ENCODE measurements at regions not wholly inside any gene's neighbourhood (a gene's known extent, or its start where the extent isn't known, plus 50 kb on each side); places are given as distances from the start of the nearest gene placed in this dataset.

GRCh38 chr13:55497486-55497885 is 1643.2 kb upstream of the PRR20A start (continued):
- TF ChIP-seq MYBL2 (CRISPR knock-in tag; IDR thresholded peaks at IDR 0.05) = no peak

GRCh38 chr13:55500694-55501093 is 1640.0 kb upstream of the PRR20A start:
- H3K27me3 Mint-ChIP-seq (ENCODE audit: low read depth) = no peaks in the 10 kb centered on the region
- ChIA-PET CTCF (no interaction called here), POLR2A (no interaction called here)
- H3K36me3 Mint-ChIP-seq = peaks cover 8% of the 10 kb centered on the region
- no peak for DNase-seq (ENCODE audit: low spot score)
- no peak overlapping the region for H3K4me3 Mint-ChIP-seq
- TF ChIP-seq ZMAT4 (CRISPR knock-in tag; IDR thresholded peaks at IDR 0.05) = no peak
- no peak for TF ChIP-seq FOXP1 (CRISPR knock-in tag; IDR thresholded peaks at IDR 0.05; ENCODE audit: borderline replicate concordance)
- no peak for TF ChIP-seq SP1 (CRISPR knock-in tag; conservative IDR thresholded peaks at IDR 0.05)
- TF ChIP-seq ESRRA (CRISPR knock-in tag; IDR thresholded peaks at IDR 0.05; ENCODE audit: borderline replicate concordance) = no peak
- TF ChIP-seq PREB (CRISPR knock-in tag; IDR thresholded peaks at IDR 0.05; ENCODE audit: borderline replicate concordance) = no peak
- no peak for TF ChIP-seq SMAD4 (CRISPR knock-in tag; IDR thresholded peaks at IDR 0.05)
- TF ChIP-seq NFATC4 (CRISPR knock-in tag; IDR thresholded peaks at IDR 0.05) = no peak
- TF ChIP-seq AR (CRISPR knock-in tag; IDR thresholded peaks at IDR 0.05) = no peak
- TF ChIP-seq ZNF281 (CRISPR knock-in tag; IDR thresholded peaks at IDR 0.05) = no peak
- H3K9me3 Mint-ChIP-seq = peaks cover 21% of the 10 kb centered on the region
- 0 out of 2 replicates have a peak, but pooled peaks cover 5% of the 10 kb centered on the region for H3K4me1 Mint-ChIP-seq
- ATAC-seq = no peak
- no peak overlapping the region for H3K27ac Mint-ChIP-seq

- peaks cover 5% of the 10 kb centered on the region for H3K27me3 Mint-ChIP-seq (ENCODE audit: low read depth)
- peaks cover 21% of the 10 kb centered on the region for H3K9me3 Mint-ChIP-seq
- H3K4me3 Mint-ChIP-seq = no peak overlapping the region
- POLR2A ChIA-PET = no interaction called here
- no peaks in the 10 kb centered on the region for H3K4me1 Mint-ChIP-seq
- ATAC-seq (no peak), DNase-seq (ENCODE audit: low spot score) (no peak)
- H3K36me3 Mint-ChIP-seq = peaks cover 8% of the 10 kb centered on the region
- H3K27ac Mint-ChIP-seq = no peak overlapping the region
- CTCF ChIA-PET = no interaction called here
- no peak for TF ChIP-seq MYBL2 (CRISPR knock-in tag; IDR thresholded peaks at IDR 0.05)
- TF ChIP-seq KAT7 (CRISPR knock-in tag; IDR thresholded peaks at IDR 0.05; ENCODE audit: borderline replicate concordance) = no peak
- TF ChIP-seq NR2C2 (CRISPR knock-in tag; IDR thresholded peaks at IDR 0.05) = no peak
- TF ChIP-seq ZNF219 (CRISPR knock-in tag; IDR thresholded peaks at IDR 0.05; ENCODE audit: borderline replicate concordance) = no peak
- TF ChIP-seq EMX1 (CRISPR knock-in tag; IDR thresholded peaks at IDR 0.05) = no peak
- no peak for TF ChIP-seq NFATC4 (CRISPR knock-in tag; IDR thresholded peaks at IDR 0.05)
- no peak for TF ChIP-seq TP53 (CRISPR knock-in tag; IDR thresholded peaks at IDR 0.05)
- no peak for TF ChIP-seq HMGA2 (CRISPR knock-in tag; IDR thresholded peaks at IDR 0.05)
- TF ChIP-seq ZNF281 (CRISPR knock-in tag; IDR thresholded peaks at IDR 0.05) = no peak
- no peak for TF ChIP-seq USF2 (CRISPR knock-in tag; IDR thresholded peaks at IDR 0.05)
- TF ChIP-seq ZNF416 (CRISPR knock-in tag; IDR thresholded peaks at IDR 0.05) = no peak
- no peak for TF ChIP-seq ARID4B (CRISPR knock-in tag; IDR thresholded peaks at IDR 0.05; ENCODE audit: borderline replicate concordance)
Measured at GRCh38 chr13:55516610-55517009, 1624.1 kb upstream of the PRR20A start.
